AG09309 (cell line): ENCODE measurements at regions not wholly inside any gene's neighbourhood (a gene's known extent, or its start where the extent isn't known, plus 50 kb on each side); places are given as distances from the start of the nearest gene placed in this dataset.

Experiments used
- DNase-seq: peaks from one replicate; pipeline ENCODE4 v3.0.0-alpha.2; 2010; ENCODE audit warnings: low read depth
- H3K4me3 ChIP-seq: 2 replicates; pipeline ENCODE4 v1.5.1; 2011; ENCODE audit warnings: mild to moderate bottlenecking, low read depth, low read length, moderate library complexity; ENCODE audit not compliant: control insufficient read depth
- TF ChIP-seq, protein P1 (sequence below): IDR thresholded peaks from 2 replicates; pipeline ENCODE4 v1.5.1; 2011; ENCODE audit warnings: mild to moderate bottlenecking, low read depth, low read length, inconsistent platforms; ENCODE audit not compliant: insufficient read depth, control insufficient read depth; ENCODE audit errors: missing control alignments

DNA sequence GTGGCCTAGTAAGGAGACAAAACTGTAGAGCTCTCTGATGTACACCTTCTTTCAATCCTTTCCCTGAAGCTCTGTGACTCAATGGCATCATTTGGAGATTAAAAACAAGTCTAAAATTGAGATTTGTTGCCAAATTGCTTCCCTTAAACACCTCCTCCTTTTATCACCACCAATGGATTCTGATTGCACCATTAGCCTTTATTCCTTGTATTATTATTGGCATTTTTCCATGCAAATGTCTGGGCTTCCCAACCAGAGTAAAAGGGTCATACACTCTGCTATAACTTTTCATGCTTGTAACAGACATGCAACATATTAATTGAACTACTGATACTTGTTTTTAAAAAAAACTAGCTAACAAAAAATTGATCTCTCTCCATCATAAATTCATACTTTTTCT, 124.2 kb downstream of the CCDC34 start:
- DNase-seq, result no peak
- TF ChIP-seq, protein P1, sequence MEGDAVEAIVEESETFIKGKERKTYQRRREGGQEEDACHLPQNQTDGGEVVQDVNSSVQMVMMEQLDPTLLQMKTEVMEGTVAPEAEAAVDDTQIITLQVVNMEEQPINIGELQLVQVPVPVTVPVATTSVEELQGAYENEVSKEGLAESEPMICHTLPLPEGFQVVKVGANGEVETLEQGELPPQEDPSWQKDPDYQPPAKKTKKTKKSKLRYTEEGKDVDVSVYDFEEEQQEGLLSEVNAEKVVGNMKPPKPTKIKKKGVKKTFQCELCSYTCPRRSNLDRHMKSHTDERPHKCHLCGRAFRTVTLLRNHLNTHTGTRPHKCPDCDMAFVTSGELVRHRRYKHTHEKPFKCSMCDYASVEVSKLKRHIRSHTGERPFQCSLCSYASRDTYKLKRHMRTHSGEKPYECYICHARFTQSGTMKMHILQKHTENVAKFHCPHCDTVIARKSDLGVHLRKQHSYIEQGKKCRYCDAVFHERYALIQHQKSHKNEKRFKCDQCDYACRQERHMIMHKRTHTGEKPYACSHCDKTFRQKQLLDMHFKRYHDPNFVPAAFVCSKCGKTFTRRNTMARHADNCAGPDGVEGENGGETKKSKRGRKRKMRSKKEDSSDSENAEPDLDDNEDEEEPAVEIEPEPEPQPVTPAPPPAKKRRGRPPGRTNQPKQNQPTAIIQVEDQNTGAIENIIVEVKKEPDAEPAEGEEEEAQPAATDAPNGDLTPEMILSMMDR, result no peak
- no peak overlapping the region for H3K4me3 ChIP-seq

DNA sequence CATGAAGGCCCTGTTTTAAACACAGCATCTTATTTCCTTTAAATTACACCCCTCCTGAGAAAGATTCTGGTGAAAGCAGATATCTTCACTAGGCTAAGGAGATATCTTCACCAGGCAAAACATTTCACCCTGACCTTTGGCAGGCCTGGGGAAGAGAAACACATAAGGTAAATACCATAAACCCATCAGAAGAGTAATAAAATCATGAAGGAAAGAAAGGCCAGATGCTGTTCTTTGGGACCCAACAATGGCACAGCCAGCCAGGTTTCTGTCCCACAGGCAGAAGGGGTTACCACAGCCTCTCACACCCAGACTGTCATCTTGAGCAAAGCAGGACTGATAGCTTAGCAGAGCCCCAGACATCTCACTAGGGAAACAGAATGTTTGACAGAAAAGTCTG, 125.4 kb downstream of the CCDC34 start:
- no peak for DNase-seq
- TF ChIP-seq, protein P1, result no peak
- H3K4me3 ChIP-seq, result no peak overlapping the region

DNA sequence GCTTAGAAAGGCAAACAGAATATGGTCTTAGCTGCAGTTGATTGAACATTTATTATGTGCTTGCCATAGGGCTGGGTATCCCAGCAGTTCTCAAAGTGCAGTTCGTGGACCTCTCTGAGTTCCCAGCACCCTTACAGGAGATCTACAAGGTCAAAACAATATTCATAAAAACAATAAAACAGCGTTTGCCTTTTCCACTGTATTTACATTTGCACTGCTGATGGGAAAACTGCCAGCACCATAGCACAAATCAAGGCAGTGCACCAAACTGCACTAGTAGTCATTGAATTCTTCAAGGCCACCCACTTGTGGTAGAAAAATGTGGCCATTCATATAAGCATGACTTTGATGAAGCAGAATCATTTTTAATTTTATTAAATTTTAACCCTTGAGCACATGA, 128.1 kb downstream of the CCDC34 start:
- no peak overlapping the region for H3K4me3 ChIP-seq
- TF ChIP-seq, protein P1, result no peak
- DNase-seq, result no peak

DNA sequence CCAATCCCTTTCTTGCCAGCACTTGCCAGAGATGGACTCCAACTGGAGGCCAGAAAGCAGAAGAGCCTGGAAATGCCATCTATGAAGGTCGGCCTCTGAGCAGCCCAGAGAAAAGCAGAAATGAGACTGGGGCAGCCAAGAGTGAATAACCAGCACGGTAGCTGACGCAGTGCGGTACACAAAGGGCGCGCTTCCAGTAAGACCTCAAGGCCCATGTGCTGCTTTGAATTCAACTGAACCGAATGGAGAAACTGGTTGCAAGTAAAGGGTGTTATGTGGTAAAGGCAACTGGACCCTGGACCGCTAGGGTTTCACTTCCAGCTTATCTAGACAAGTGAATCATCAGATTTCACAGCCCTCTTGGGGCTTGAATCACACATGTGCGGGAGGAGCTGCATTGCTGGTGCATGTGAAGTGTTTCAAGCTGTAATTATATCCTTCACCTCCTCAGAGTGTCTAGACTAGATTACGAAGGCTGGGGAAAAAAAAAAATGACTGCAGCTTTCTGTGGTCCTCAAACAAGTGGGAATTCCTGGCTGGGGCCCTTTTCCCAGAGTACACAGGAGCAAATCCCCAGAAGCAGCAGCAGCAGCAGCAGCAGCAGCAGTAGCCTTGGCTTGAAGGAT, 128.9 kb downstream of the CCDC34 start:
- TF ChIP-seq, protein P1, result peak; percentile 8
- H3K4me3 ChIP-seq, result no peak overlapping the region
- peak; percentile 100 for DNase-seq

DNA sequence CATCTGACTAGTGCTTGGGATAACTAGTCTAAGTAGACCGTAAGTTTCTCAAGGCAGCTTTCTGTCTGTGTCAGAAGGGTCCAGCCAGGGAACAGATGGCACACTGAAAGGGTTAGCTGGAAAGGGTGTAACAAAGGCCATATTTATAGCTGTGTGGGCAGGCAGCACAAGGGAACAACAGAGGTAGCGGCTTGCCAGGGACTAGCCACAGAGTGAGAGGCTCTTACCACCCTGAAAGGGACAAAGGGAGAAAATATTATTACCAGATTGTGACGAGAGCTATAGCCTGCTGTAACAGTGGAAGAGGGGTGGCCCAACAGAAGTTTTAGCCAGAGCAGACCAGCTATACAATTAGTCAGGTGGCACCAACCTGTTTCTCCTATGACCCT, 129.4 kb downstream of the CCDC34 start:
- no peak overlapping the region; the same call in 1 of the 2 replicates for H3K4me3 ChIP-seq
- TF ChIP-seq, protein P1, result no peak
- DNase-seq, result no peak

DNA sequence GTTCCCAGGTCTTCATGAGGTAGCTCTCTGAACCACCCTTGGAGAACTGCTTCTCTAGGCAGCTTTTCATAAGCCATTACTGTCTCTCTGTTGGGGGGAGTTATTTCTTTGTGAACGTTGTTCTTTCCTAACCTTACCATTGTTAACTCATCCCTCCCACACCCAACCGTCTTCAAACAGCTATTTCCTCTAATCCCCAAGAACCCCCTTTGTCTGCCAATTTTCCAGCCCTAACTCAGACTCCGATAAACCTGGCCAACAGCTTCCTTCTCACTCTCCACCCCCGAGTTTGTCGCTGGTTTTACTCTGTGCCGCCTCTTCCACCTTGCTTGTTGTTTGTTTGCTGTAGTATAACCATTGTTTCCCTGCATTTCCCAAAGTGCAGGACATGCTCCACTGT, 131.5 kb downstream of the CCDC34 start:
- DNase-seq, result no peak
- no peak overlapping the region for H3K4me3 ChIP-seq
- TF ChIP-seq, protein P1, result no peak

DNA sequence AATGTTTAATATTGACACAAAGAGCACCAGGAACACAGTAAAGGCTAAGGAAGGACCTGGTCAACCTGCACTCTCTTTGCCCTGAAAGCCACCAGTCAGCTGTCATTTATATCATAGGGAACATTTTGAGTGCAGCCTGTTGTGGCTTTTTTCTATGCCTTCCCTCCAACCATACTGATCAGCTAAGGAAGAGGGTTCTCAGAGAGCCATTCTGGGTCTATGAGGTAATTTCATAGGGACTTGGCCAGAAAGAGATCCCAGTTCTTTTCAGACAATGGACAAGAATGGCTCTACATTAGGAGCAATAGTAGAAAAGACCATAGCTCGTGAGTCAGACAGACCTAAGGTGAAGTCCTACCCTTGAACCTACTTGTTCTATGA, 132.8 kb downstream of the CCDC34 start:
- H3K4me3 ChIP-seq, result no peak overlapping the region
- DNase-seq, result no peak
- TF ChIP-seq, protein P1, result no peak
